Karpas-422 (cell line): ENCODE measurements at regions not wholly inside any gene's neighbourhood (a gene's known extent, or its start where the extent isn't known, plus 50 kb on each side); places are given as distances from the start of the nearest gene placed in this dataset.

Experiments used
- DNase-seq: peaks from one replicate; pipeline ENCODE4 v3.0.0-alpha.2; 2015
- H2AFZ ChIP-seq: fragments of 200-600 bp; sonication (generic); 2 replicates; pipeline ENCODE4 v1.6.1; 2014; ENCODE audit warnings: antibody characterized with exemption, low read length, mixed read lengths
- H3K27ac ChIP-seq: fragments of 200-600 bp; sonication (generic); 2 replicates; pipeline ENCODE4 v1.5.1; 2014; ENCODE audit warnings: mild to moderate bottlenecking, low read length, moderate library complexity
- H3K27me3 ChIP-seq: fragments of 200-600 bp; sonication (generic); 2 replicates; pipeline ENCODE4 v1.6.1; 2014; ENCODE audit warnings: low read length, mixed read lengths
- H3K36me3 ChIP-seq: fragments of 200-600 bp; sonication (generic); 2 replicates; pipeline ENCODE4 v1.6.1; 2014; ENCODE audit warnings: low read length, mixed read lengths; ENCODE audit not compliant: insufficient read depth
- H3K4me1 ChIP-seq: fragments of 200-600 bp; sonication (generic); 2 replicates; pipeline ENCODE4 v1.6.1; 2014; ENCODE audit warnings: mild to moderate bottlenecking, low read length, mixed read lengths
- H3K4me2 ChIP-seq: fragments of 200-600 bp; sonication (generic); 2 replicates; pipeline ENCODE4 v1.6.1; 2014; ENCODE audit warnings: low read length, low read depth, mild to moderate bottlenecking; ENCODE audit not compliant: poor library complexity, severe bottlenecking
- H3K4me3 ChIP-seq: fragments of 200-600 bp; sonication (generic); 2 replicates; pipeline ENCODE4 v1.5.1; 2014; ENCODE audit warnings: mild to moderate bottlenecking, antibody characterized with exemption, low read length, mixed read lengths
- H3K79me2 ChIP-seq: fragments of 200-600 bp; sonication (generic); 2 replicates; pipeline ENCODE4 v1.6.1; 2014; ENCODE audit warnings: mild to moderate bottlenecking, low read length, mixed read lengths
- H3K9ac ChIP-seq: fragments of 200-600 bp; sonication (generic); 2 replicates; pipeline ENCODE4 v1.6.0; 2014; ENCODE audit warnings: low read length
- H3K9me2 ChIP-seq: fragments of 200-600 bp; sonication (generic), shearing (Covaris generic); replicated peaks from 2 replicates; pipeline ENCODE4 v1.6.0; 2014; ENCODE audit warnings: mild to moderate bottlenecking, low read length, moderate library complexity; ENCODE audit not compliant: insufficient read depth
- H3K9me3 ChIP-seq: fragments of 300-700, 200-600 bp; sonication (generic); 2 replicates; pipeline ENCODE4 v1.6.1; 2014; ENCODE audit warnings: low read length, mixed read lengths
- H4K20me1 ChIP-seq: fragments of 200-600 bp; sonication (generic); 2 replicates; pipeline ENCODE4 v1.6.1; 2014; ENCODE audit warnings: mild to moderate bottlenecking, antibody characterized with exemption, low read length, low read depth; ENCODE audit not compliant: insufficient read depth

GRCh38 chr2:564471-565181 lies 112.6 kb downstream of the TMEM18 start:
- no peak overlapping the region for H3K4me3 ChIP-seq
- H3K9me2 ChIP-seq = no peaks in the 10 kb centered on the region
- no peak overlapping the region for H3K27ac ChIP-seq
- no peak for DNase-seq
- H3K4me2 ChIP-seq = no peak overlapping the region
- no peaks in the 10 kb centered on the region for H3K36me3 ChIP-seq
- H3K79me2 ChIP-seq = no peaks in the 10 kb centered on the region
- H3K4me1 ChIP-seq = no peaks in the 10 kb centered on the region
- H3K27me3 ChIP-seq = no peaks in the 10 kb centered on the region
- no peaks in the 10 kb centered on the region for H3K9me3 ChIP-seq
- H3K9ac ChIP-seq = no peak overlapping the region
- H4K20me1 ChIP-seq = no peaks in the 10 kb centered on the region
- H2AFZ ChIP-seq = no peak overlapping the region

GRCh38 chr2:563512-563911 lies 113.7 kb downstream of the TMEM18 start:
- Histone ChIP-seq H3K79me2 (no peaks in the 10 kb centered on the region), H3K9ac (no peak overlapping the region), H3K4me2 (no peak overlapping the region), H2AFZ (no peak overlapping the region), H3K27ac (no peak overlapping the region), H3K4me1 (no peaks in the 10 kb centered on the region), H3K27me3 (no peaks in the 10 kb centered on the region), H3K36me3 (no peaks in the 10 kb centered on the region), H3K9me2 (no peaks in the 10 kb centered on the region), H3K9me3 (no peaks in the 10 kb centered on the region), H3K4me3 (no peak overlapping the region), H4K20me1 (no peaks in the 10 kb centered on the region)
- no peak for DNase-seq

GRCh38 chr2:562391-563364 lies 114.5 kb downstream of the TMEM18 start:
- Histone ChIP-seq H3K4me1 (no peaks in the 10 kb centered on the region), H3K9me2 (no peaks in the 10 kb centered on the region), H3K36me3 (no peaks in the 10 kb centered on the region), H2AFZ (no peak overlapping the region), H3K9me3 (no peaks in the 10 kb centered on the region), H3K27ac (no peak overlapping the region), H3K4me2 (no peak overlapping the region), H3K4me3 (no peak overlapping the region), H3K27me3 (no peaks in the 10 kb centered on the region), H3K9ac (no peak overlapping the region), H4K20me1 (no peaks in the 10 kb centered on the region), H3K79me2 (no peaks in the 10 kb centered on the region)
- no peak for DNase-seq

- DNase-seq = no peak
- no peaks in the 10 kb centered on the region for H3K9me3 ChIP-seq
- H3K36me3 ChIP-seq = no peaks in the 10 kb centered on the region
- no peak overlapping the region for H3K27ac ChIP-seq
- H3K27me3 ChIP-seq = no peaks in the 10 kb centered on the region
- H3K4me1 ChIP-seq = no peaks in the 10 kb centered on the region
- no peaks in the 10 kb centered on the region for H3K79me2 ChIP-seq
- no peaks in the 10 kb centered on the region for H4K20me1 ChIP-seq
- H3K9ac ChIP-seq = no peak overlapping the region
- no peaks in the 10 kb centered on the region for H3K9me2 ChIP-seq
- no peak overlapping the region for H2AFZ ChIP-seq
- H3K4me2 ChIP-seq = no peak overlapping the region
- H3K4me3 ChIP-seq = no peak overlapping the region
Measured at GRCh38 chr2:558879-559278, 118.3 kb downstream of the TMEM18 start.

- no peak for DNase-seq
- H3K9me3 ChIP-seq = no peaks in the 10 kb centered on the region
- no peak overlapping the region for H3K4me3 ChIP-seq
- H3K9me2 ChIP-seq = no peaks in the 10 kb centered on the region
- H3K9ac ChIP-seq = no peak overlapping the region
- H3K27ac ChIP-seq = no peak overlapping the region
- no peaks in the 10 kb centered on the region for H3K4me1 ChIP-seq
- H3K79me2 ChIP-seq = no peaks in the 10 kb centered on the region
- H3K27me3 ChIP-seq = no peaks in the 10 kb centered on the region
- no peaks in the 10 kb centered on the region for H3K36me3 ChIP-seq
- H2AFZ ChIP-seq = no peak overlapping the region
- H4K20me1 ChIP-seq = no peaks in the 10 kb centered on the region
- H3K4me2 ChIP-seq = no peak overlapping the region
Measured at GRCh38 chr2:558302-558642, 118.9 kb downstream of the TMEM18 start.

- H3K9ac ChIP-seq = no peak overlapping the region
- H4K20me1 ChIP-seq = no peaks in the 10 kb centered on the region
- DNase-seq = no peak
- no peak overlapping the region for H3K4me2 ChIP-seq
- H3K27ac ChIP-seq = no peak overlapping the region
- H2AFZ ChIP-seq = no peak overlapping the region
- no peaks in the 10 kb centered on the region for H3K9me3 ChIP-seq
- H3K36me3 ChIP-seq = no peaks in the 10 kb centered on the region
- H3K9me2 ChIP-seq = no peaks in the 10 kb centered on the region
- no peaks in the 10 kb centered on the region for H3K4me1 ChIP-seq
- no peaks in the 10 kb centered on the region for H3K27me3 ChIP-seq
- H3K79me2 ChIP-seq = no peaks in the 10 kb centered on the region
- H3K4me3 ChIP-seq = no peak overlapping the region
Measured at GRCh38 chr2:557635-558301, 119.4 kb downstream of the TMEM18 start.

- Histone ChIP-seq H3K27ac (no peak overlapping the region), H3K9me2 (no peaks in the 10 kb centered on the region), H3K4me3 (no peak overlapping the region), H3K79me2 (no peaks in the 10 kb centered on the region), H3K36me3 (no peaks in the 10 kb centered on the region), H2AFZ (no peak overlapping the region), H3K4me2 (no peak overlapping the region), H3K4me1 (no peaks in the 10 kb centered on the region), H4K20me1 (no peaks in the 10 kb centered on the region), H3K27me3 (no peaks in the 10 kb centered on the region), H3K9ac (no peak overlapping the region), H3K9me3 (no peaks in the 10 kb centered on the region)
- DNase-seq = no peak
Measured at GRCh38 chr2:556485-556884, 120.7 kb downstream of the TMEM18 start.
